D341Med (cell line): ENCODE measurements at regions not wholly inside any gene's neighbourhood (a gene's known extent, or its start where the extent isn't known, plus 50 kb on each side); places are given as distances from the start of the nearest gene placed in this dataset.
A peak's percentile ranks its signal among the peaks of the same experiment; 100 is the strongest.

Source experiments
- DNase-seq: peaks from one replicate; pipeline ENCODE4 v3.0.0; 2012; ENCODE audit warnings: low spot score

- no peak for DNase-seq
These were observed 137.9 kb upstream of the COL8A1 start for GRCh38 chr3:99500485-99500884.

GRCh38 chr3:99499235-99500158 lies 138.9 kb upstream of the COL8A1 start:
- peak; percentile 68 for DNase-seq

- DNase-seq = no peak
These were observed 139.7 kb upstream of the COL8A1 start for GRCh38 chr3:99498550-99499234.

- no peak for DNase-seq
These were observed 150.5 kb upstream of the COL8A1 start for GRCh38 chr3:99487894-99488293.

GRCh38 chr3:99485286-99485685 lies 153.1 kb upstream of the COL8A1 start:
- no peak for DNase-seq

- no peak for DNase-seq
These were observed 153.5 kb upstream of the COL8A1 start for GRCh38 chr3:99484871-99485270.

- DNase-seq = no peak
These were observed 154.6 kb upstream of the COL8A1 start for GRCh38 chr3:99483841-99484240.

GRCh38 chr3:99482191-99482590 lies 156.2 kb upstream of the COL8A1 start:
- DNase-seq = no peak

GRCh38 chr3:99481561-99481960 lies 156.8 kb upstream of the COL8A1 start:
- no peak for DNase-seq

GRCh38 chr3:99479768-99480167 lies 158.6 kb upstream of the COL8A1 start:
- no peak for DNase-seq

GRCh38 chr3:99477650-99478049 lies 160.7 kb upstream of the COL8A1 start:
- DNase-seq = no peak

- no peak for DNase-seq
These were observed 163.2 kb upstream of the COL8A1 start for GRCh38 chr3:99475229-99475628.

GRCh38 chr3:99474776-99475175 lies 163.6 kb upstream of the COL8A1 start:
- no peak for DNase-seq

GRCh38 chr3:99473321-99473751 lies 165.1 kb upstream of the COL8A1 start:
- no peak for DNase-seq

GRCh38 chr3:99472385-99472784 lies 166.0 kb upstream of the COL8A1 start:
- DNase-seq = no peak

- no peak for DNase-seq
These were observed 166.8 kb upstream of the COL8A1 start for GRCh38 chr3:99471353-99472323.

- DNase-seq = no peak
These were observed 167.6 kb upstream of the COL8A1 start for GRCh38 chr3:99470841-99471240.

- DNase-seq = no peak
These were observed 169.5 kb upstream of the COL8A1 start for GRCh38 chr3:99468918-99469317.

- no peak for DNase-seq
These were observed 171.0 kb upstream of the COL8A1 start for GRCh38 chr3:99467420-99467819.

GRCh38 chr3:99466331-99466730 lies 172.1 kb upstream of the COL8A1 start:
- DNase-seq = no peak

GRCh38 chr3:99458013-99458412 lies 180.4 kb upstream of the COL8A1 start:
- DNase-seq = no peak

GRCh38 chr3:99442599-99442998 lies 195.8 kb upstream of the COL8A1 start:
- DNase-seq = no peak
